Chondrocyte (in vitro differentiated cells): ENCODE measurements at regions not wholly inside any gene's neighbourhood (a gene's known extent, or its start where the extent isn't known, plus 50 kb on each side); places are given as distances from the start of the nearest gene placed in this dataset.

Source experiments
- DNase-seq: peaks from one replicate; pipeline ENCODE4 v3.0.0; 2021; ENCODE audit warnings: mixed read lengths, low spot score
- H3K27ac Mint-ChIP-seq: one replicate; pipeline ENCODE4 v1.8.0; 2021; ENCODE audit warnings: mild to moderate bottlenecking, moderate library complexity, mixed read lengths; ENCODE audit not compliant: unreplicated experiment
- H3K27me3 Mint-ChIP-seq: 2 replicates; pipeline ENCODE4 v1.8.0; 2021; ENCODE audit warnings: low read depth, mixed read lengths
- H3K36me3 Mint-ChIP-seq: 2 replicates; pipeline ENCODE4 v1.8.0; 2021; ENCODE audit warnings: low read depth, mixed read lengths
- H3K4me1 Mint-ChIP-seq: 2 replicates; pipeline ENCODE4 v1.8.0; 2021; ENCODE audit warnings: low read depth, mild to moderate bottlenecking, mixed read lengths
- H3K4me3 Mint-ChIP-seq: one replicate; pipeline ENCODE4 v1.8.0; 2021; ENCODE audit warnings: mild to moderate bottlenecking, moderate library complexity, mixed read lengths; ENCODE audit not compliant: unreplicated experiment
- H3K9me3 Mint-ChIP-seq: 2 replicates; pipeline ENCODE4 v1.8.0; 2021; ENCODE audit warnings: low read depth, mixed read lengths
- CTCF ChIP-seq: fragments of 200-600 bp; sonication (generic); IDR thresholded peaks from 2 replicates; pipeline ENCODE4 v1.5.0; 2021; ENCODE audit warnings: antibody characterized with exemption, mild to moderate bottlenecking, moderate library complexity

DNA sequence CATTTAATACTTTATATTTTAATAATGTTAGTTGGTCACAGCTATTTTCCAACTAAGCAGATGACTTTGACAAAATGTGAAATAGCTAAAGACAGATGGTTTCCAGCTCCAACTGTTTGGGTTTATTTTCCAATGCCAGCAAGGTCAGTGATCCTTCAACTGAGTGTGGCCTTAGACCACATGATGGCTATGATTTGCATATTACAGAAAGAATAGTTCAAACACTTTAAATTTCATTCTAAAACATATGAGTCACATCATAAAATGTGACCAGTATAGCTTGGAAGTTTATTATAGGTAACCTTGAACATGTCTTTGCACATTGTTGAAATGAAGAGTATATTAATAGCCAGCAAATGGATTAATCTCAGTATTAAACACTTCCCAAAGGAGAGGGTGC, 454.0 kb upstream of the C1orf87 start:
- H3K9me3 Mint-ChIP-seq, result peaks cover 4% of the 10 kb centered on the region
- H3K27me3 Mint-ChIP-seq, result no peaks in the 10 kb centered on the region
- peaks cover 14% of the 10 kb centered on the region for H3K4me1 Mint-ChIP-seq
- DNase-seq, result no peak
- H3K36me3 Mint-ChIP-seq, result no peaks in the 10 kb centered on the region
- H3K27ac Mint-ChIP-seq, result no peak overlapping the region
- TF ChIP-seq CTCF, result no peak
- H3K4me3 Mint-ChIP-seq, result no peak overlapping the region

- DNase-seq, result no peak
- Mint-ChIP-seq H3K27me3 (no peaks in the 10 kb centered on the region), H3K4me3 (no peak overlapping the region), H3K9me3 (no peaks in the 10 kb centered on the region), H3K36me3 (no peaks in the 10 kb centered on the region), H3K4me1 (peaks cover 8% of the 10 kb centered on the region), H3K27ac (no peak overlapping the region)
- TF ChIP-seq CTCF, result no peak
Observed at GRCh38 chr1:60516996-60517395, 443.4 kb upstream of the C1orf87 start.

- no peak for TF ChIP-seq CTCF
- no peak for DNase-seq
- H3K27me3 Mint-ChIP-seq, result no peaks in the 10 kb centered on the region
- no peak overlapping the region for H3K27ac Mint-ChIP-seq
- no peaks in the 10 kb centered on the region for H3K36me3 Mint-ChIP-seq
- no peaks in the 10 kb centered on the region for H3K9me3 Mint-ChIP-seq
- H3K4me1 Mint-ChIP-seq, result peaks cover 11% of the 10 kb centered on the region
- no peak overlapping the region for H3K4me3 Mint-ChIP-seq
Observed at GRCh38 chr1:60510162-60510561, 436.6 kb upstream of the C1orf87 start.

DNA sequence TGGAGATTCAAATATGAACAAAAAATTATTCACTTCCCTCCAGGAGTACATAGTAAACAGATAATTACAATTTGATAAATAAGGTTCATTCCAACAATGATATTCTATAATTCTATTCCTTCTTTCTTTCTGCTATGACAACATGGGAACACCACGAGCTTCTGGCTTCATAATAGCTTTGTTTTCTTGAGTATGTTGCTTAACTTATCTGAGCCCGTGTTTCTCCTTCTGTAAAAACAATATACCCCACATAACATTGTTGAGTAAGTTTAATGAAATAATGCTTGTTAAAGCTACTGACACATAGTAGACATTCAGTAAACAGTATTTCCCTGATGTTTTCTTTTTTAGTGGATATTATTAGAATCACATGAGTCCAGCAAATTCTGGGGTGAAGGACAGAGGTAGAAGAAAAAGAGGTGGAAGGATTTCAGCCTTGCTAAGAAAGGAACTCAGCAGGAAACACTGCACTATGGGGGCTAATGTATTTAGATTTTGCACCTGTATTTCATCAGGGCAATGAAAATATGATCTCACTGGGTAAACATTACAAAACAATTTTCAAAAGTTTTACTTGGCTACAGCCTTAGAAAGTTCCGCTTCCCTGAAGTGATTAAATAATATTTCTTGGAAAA, 430.8 kb upstream of the C1orf87 start:
- Mint-ChIP-seq H3K27ac (peak overlapping the region; percentile 88), H3K9me3 (peaks cover 13% of the 10 kb centered on the region), H3K4me3 (no peak overlapping the region), H3K4me1 (peaks cover 22% of the 10 kb centered on the region), H3K36me3 (peaks cover 3% of the 10 kb centered on the region), H3K27me3 (no peaks in the 10 kb centered on the region)
- no peak for DNase-seq
- TF ChIP-seq CTCF, result no peak

- peaks cover 22% of the 10 kb centered on the region for H3K4me1 Mint-ChIP-seq
- H3K36me3 Mint-ChIP-seq, result peaks cover 6% of the 10 kb centered on the region
- no peaks in the 10 kb centered on the region for H3K27me3 Mint-ChIP-seq
- no peak overlapping the region for H3K4me3 Mint-ChIP-seq
- no peak for TF ChIP-seq CTCF
- H3K27ac Mint-ChIP-seq, result no peak overlapping the region
- DNase-seq, result no peak
- H3K9me3 Mint-ChIP-seq, result peaks cover 22% of the 10 kb centered on the region
Observed at GRCh38 chr1:60503266-60503925, 429.8 kb upstream of the C1orf87 start.
